HepG2 (cell line): ENCODE measurements at regions not wholly inside any gene's neighbourhood (a gene's known extent, or its start where the extent isn't known, plus 50 kb on each side); places are given as distances from the start of the nearest gene placed in this dataset.

Experiments used
- ETV5 ChIP-seq: IDR thresholded peaks from 2 replicates; pipeline ENCODE4 v1.6.1; 2018; ENCODE audit warnings: missing biosample characterization, missing genetic modification reagents, inconsistent platforms, borderline replicate concordance
- JUN ChIP-seq: sonication (generic); formaldehyde crosslinking; IDR thresholded peaks from 2 replicates; pipeline ENCODE4 v1.4.0; 2020; ENCODE audit warnings: mild to moderate bottlenecking, missing genetic modification reagents
- MATR3 ChIP-seq: sonication (generic); formaldehyde crosslinking; IDR thresholded peaks from 2 replicates; pipeline ENCODE4 v1.4.0; 2020; ENCODE audit warnings: missing genetic modification reagents
- MAZ ChIP-seq, 2 experiments: sonication (generic) in 1 of 2; formaldehyde crosslinking in 1 of 2; IDR thresholded peaks; 2 replicates each; pipeline versions ENCODE4 v1.5.0 to v1.6.1; 2012 to 2020; ENCODE audit warnings: low read depth in 2 of 2, mild to moderate bottlenecking in 2 of 2, borderline replicate concordance in 1 of 2, improper control_type of control experiment in 1 of 2, low read length in 1 of 2, missing genetic modification reagents in 1 of 2, moderate library complexity in 1 of 2
- MED1 ChIP-seq: sonication (generic); formaldehyde crosslinking; IDR thresholded peaks from 2 replicates; pipeline ENCODE4 v1.4.0; 2020; ENCODE audit warnings: missing genetic modification reagents
- MIER3 ChIP-seq: IDR thresholded peaks from 2 replicates; pipeline ENCODE4 v1.6.1; 2016; ENCODE audit warnings: missing compliant biosample characterization, borderline replicate concordance
- NFKB2 ChIP-seq: sonication (generic); formaldehyde crosslinking; IDR thresholded peaks from 2 replicates; pipeline ENCODE4 v1.4.0; 2020; ENCODE audit warnings: missing genetic modification reagents, borderline replicate concordance
- PAWR ChIP-seq: sonication (generic); formaldehyde crosslinking; IDR thresholded peaks from 2 replicates; pipeline ENCODE4 v1.4.0; 2020; ENCODE audit warnings: missing genetic modification reagents, mild to moderate bottlenecking, borderline replicate concordance
- RBM39 ChIP-seq: fragments of 200-400 bp; formaldehyde crosslinking; IDR thresholded peaks from one replicate; pipeline ENCODE4 v1.6.1; 2018; ENCODE audit warnings: antibody characterized with exemption, mild to moderate bottlenecking, low read depth, low read length; ENCODE audit not compliant: poor library complexity, severe bottlenecking
- TARDBP ChIP-seq: sonication (generic); formaldehyde crosslinking; IDR thresholded peaks from 2 replicates; pipeline ENCODE4 v1.8.0; 2022; ENCODE audit warnings: mild to moderate bottlenecking, missing genetic modification reagents
- TGIF2 ChIP-seq: IDR thresholded peaks from 2 replicates; pipeline ENCODE4 v1.6.1; 2016; ENCODE audit warnings: control low read depth, missing compliant biosample characterization
- U2AF2 ChIP-seq: fragments of 200-400 bp; formaldehyde crosslinking; IDR thresholded peaks from 2 replicates; pipeline ENCODE4 v1.6.1; 2017; ENCODE audit warnings: low read depth, mild to moderate bottlenecking, low read length
- ZEB1 ChIP-seq: IDR thresholded peaks from 2 replicates; pipeline ENCODE4 v1.6.1; 2012; ENCODE audit warnings: mild to moderate bottlenecking, low read depth, inconsistent platforms; ENCODE audit not compliant: insufficient replicate concordance
- ZFX ChIP-seq: sonication (generic); formaldehyde crosslinking; IDR thresholded peaks from 2 replicates; pipeline ENCODE4 v1.4.0; 2020; ENCODE audit warnings: mild to moderate bottlenecking, low read depth, missing genetic modification reagents, moderate library complexity
- ZMYM3 ChIP-seq: sonication (generic); formaldehyde crosslinking; IDR thresholded peaks from 2 replicates; pipeline ENCODE4 v1.5.1; 2020; ENCODE audit warnings: mild to moderate bottlenecking, missing genetic modification reagents
- ZNF232 ChIP-seq: sonication (generic); formaldehyde crosslinking; IDR thresholded peaks from 2 replicates; pipeline ENCODE4 v1.4.0; 2020; ENCODE audit warnings: missing genetic modification reagents, borderline replicate concordance
- ZNF7 ChIP-seq: IDR thresholded peaks from 2 replicates; pipeline ENCODE4 v1.6.1; 2016; ENCODE audit warnings: missing biosample characterization, missing genetic modification reagents
- TF ChIP-seq, protein P1 (sequence below): fragments of 450-650 bp; IDR thresholded peaks from 2 replicates; pipeline ENCODE4 v1.6.1; 2017; ENCODE audit warnings: mild to moderate bottlenecking
- TF ChIP-seq, protein P2 (sequence below): IDR thresholded peaks from 2 replicates; pipeline ENCODE4 v1.6.1; 2018; ENCODE audit warnings: missing genetic modification reagents
- TF ChIP-seq, protein P3 (sequence below): sonication (generic); formaldehyde crosslinking; IDR thresholded peaks from 2 replicates; pipeline ENCODE4 v1.4.0; 2020; ENCODE audit warnings: missing genetic modification reagents
- TF ChIP-seq, protein P4 (sequence below): sonication (generic); formaldehyde crosslinking; IDR thresholded peaks from 2 replicates; pipeline ENCODE4 v1.8.0; 2022; ENCODE audit warnings: missing genetic modification reagents, mild to moderate bottlenecking, inconsistent platforms, borderline replicate concordance

DNA sequence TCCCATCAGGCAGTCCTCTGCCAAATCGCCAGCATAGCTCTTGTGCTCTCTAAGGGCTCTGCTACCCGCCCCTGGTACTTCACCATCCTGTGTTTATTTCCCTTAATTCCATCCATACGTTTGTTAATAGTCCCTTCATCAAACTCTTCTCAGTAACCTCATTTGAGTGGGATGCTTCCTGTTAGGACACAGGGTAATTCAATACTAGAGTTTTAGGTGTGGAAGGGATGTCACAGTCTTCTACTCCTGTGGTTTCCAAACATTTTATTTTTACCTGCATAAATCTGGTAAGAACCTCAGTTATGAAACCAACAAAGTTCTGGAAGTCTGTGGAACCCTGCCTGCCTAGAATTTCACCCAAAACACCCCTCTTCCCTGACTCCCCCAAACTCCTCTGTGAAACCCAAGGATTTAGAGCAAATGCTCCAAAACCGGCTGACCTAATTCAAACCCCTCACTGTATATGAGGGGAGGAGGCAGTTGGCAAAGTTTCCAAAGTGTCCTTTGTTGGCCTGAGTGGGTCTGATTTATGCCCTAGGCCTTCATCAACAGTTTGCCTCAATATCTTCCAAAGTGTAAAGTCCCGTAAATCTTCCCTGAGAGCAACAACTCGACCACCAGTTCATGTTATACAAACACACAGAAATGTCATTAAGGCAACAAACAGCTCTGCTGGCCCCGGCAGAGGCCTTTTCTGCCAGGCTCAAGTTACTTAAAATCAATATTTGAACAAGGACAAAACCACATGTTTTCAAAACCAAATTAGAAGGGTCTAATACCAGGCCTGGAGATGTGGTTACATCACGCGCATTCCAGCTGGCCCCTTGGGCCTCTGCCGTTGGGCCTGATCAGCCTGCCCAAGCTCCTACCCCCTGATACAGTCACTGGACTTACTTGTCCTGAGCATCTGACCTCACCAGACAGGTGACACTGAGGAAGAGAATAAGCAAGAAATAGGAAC, 82.4 kb upstream of the FGGY start (continued):
- peak; percentile 95 for TF ChIP-seq MED1 (CRISPR knock-in tag)
- 0 out of 2 replicates have a peak, but pooled peaks have one; percentile 53 for TF ChIP-seq MIER3 (CRISPR knock-in tag)
- TF ChIP-seq, protein P1, sequence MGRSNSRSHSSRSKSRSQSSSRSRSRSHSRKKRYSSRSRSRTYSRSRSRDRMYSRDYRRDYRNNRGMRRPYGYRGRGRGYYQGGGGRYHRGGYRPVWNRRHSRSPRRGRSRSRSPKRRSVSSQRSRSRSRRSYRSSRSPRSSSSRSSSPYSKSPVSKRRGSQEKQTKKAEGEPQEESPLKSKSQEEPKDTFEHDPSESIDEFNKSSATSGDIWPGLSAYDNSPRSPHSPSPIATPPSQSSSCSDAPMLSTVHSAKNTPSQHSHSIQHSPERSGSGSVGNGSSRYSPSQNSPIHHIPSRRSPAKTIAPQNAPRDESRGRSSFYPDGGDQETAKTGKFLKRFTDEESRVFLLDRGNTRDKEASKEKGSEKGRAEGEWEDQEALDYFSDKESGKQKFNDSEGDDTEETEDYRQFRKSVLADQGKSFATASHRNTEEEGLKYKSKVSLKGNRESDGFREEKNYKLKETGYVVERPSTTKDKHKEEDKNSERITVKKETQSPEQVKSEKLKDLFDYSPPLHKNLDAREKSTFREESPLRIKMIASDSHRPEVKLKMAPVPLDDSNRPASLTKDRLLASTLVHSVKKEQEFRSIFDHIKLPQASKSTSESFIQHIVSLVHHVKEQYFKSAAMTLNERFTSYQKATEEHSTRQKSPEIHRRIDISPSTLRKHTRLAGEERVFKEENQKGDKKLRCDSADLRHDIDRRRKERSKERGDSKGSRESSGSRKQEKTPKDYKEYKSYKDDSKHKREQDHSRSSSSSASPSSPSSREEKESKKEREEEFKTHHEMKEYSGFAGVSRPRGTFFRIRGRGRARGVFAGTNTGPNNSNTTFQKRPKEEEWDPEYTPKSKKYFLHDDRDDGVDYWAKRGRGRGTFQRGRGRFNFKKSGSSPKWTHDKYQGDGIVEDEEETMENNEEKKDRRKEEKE = no peak
- peak; percentile 80 for TF ChIP-seq JUN (CRISPR knock-in tag)
- no peak for TF ChIP-seq ZNF7 (CRISPR knock-in tag)
- no peak for TF ChIP-seq U2AF2
- TF ChIP-seq ZEB1 = peak; percentile 53
- peak; percentile 51; the same call in 1 of the 2 replicates for TF ChIP-seq ETV5
- TF ChIP-seq RBM39 = no peak
- TF ChIP-seq TARDBP = peak; percentile 93
- no peak for TF ChIP-seq NFKB2
- TF ChIP-seq ZFX (CRISPR knock-in tag) = peak; percentile 86
- TF ChIP-seq MAZ (IDR thresholded peaks at IDR 0.05; ENCODE audit: borderline replicate concordance, low read depth, low read length) = 0 out of 2 replicates have a peak, but pooled peaks have one; percentile 33
- peak; percentile 43; the same call in 1 of the 2 replicates for TF ChIP-seq MAZ (CRISPR knock-in tag; IDR thresholded peaks at IDR 0.05; ENCODE audit: low read depth)
- TF ChIP-seq, protein P2, sequence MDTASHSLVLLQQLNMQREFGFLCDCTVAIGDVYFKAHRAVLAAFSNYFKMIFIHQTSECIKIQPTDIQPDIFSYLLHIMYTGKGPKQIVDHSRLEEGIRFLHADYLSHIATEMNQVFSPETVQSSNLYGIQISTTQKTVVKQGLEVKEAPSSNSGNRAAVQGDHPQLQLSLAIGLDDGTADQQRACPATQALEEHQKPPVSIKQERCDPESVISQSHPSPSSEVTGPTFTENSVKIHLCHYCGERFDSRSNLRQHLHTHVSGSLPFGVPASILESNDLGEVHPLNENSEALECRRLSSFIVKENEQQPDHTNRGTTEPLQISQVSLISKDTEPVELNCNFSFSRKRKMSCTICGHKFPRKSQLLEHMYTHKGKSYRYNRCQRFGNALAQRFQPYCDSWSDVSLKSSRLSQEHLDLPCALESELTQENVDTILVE (CRISPR knock-in tag) = peak; percentile 77; the same call in 1 of the 2 replicates
- TF ChIP-seq, protein P3, sequence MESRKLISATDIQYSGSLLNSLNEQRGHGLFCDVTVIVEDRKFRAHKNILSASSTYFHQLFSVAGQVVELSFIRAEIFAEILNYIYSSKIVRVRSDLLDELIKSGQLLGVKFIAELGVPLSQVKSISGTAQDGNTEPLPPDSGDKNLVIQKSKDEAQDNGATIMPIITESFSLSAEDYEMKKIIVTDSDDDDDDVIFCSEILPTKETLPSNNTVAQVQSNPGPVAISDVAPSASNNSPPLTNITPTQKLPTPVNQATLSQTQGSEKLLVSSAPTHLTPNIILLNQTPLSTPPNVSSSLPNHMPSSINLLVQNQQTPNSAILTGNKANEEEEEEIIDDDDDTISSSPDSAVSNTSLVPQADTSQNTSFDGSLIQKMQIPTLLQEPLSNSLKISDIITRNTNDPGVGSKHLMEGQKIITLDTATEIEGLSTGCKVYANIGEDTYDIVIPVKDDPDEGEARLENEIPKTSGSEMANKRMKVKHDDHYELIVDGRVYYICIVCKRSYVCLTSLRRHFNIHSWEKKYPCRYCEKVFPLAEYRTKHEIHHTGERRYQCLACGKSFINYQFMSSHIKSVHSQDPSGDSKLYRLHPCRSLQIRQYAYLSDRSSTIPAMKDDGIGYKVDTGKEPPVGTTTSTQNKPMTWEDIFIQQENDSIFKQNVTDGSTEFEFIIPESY = 0 out of 2 replicates have a peak, but pooled peaks have one; percentile 15
- TF ChIP-seq MATR3 (CRISPR knock-in tag) = no peak
- peak; percentile 89 for TF ChIP-seq ZMYM3 (CRISPR knock-in tag)
- TF ChIP-seq, protein P4, sequence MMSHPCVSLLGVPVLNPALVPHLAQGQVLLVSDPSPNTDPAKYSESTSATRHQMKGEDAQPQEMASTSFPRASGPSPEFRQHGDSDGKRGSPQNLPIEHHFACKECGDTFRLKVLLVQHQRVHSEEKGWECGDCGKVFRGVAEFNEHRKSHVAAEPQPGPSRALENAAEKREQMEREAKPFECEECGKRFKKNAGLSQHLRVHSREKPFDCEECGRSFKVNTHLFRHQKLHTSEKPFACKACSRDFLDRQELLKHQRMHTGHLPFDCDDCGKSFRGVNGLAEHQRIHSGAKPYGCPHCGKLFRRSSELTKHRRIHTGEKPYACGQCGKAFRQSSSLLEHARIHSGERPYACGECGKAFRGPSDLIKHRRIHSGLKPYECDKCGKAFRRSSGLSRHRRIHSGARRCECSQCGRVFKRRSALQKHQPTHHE (CRISPR knock-in tag) = peak; percentile 21; the same call in 1 of the 2 replicates
- no peak for TF ChIP-seq PAWR (CRISPR knock-in tag)
- TF ChIP-seq TGIF2 (CRISPR knock-in tag) = peak; percentile 81; the same call in 1 of the 2 replicates
- peak; percentile 63; the same call in 1 of the 2 replicates for TF ChIP-seq ZNF232
